Fibroblast of mammary gland (primary cell): ENCODE measurements at regions not wholly inside any gene's neighbourhood (a gene's known extent, or its start where the extent isn't known, plus 50 kb on each side); places are given as distances from the start of the nearest gene placed in this dataset.
"Not testable (repeated sequence)": the region's sequence is repeated elsewhere in the genome, so short reads cannot be mapped to it uniquely, and the experiment has no call there.

Source experiments
- DNase-seq: peaks from one replicate; pipeline ENCODE4 v3.0.0-alpha.2; 2010; ENCODE audit warnings: low read depth
- H3K4me3 ChIP-seq: 2 replicates; pipeline ENCODE4 v1.5.1; 2011; ENCODE audit warnings: low read depth, mild to moderate bottlenecking, low read length, moderate library complexity; ENCODE audit not compliant: control insufficient read depth
- CTCF ChIP-seq: conservative IDR thresholded peaks from 2 replicates; pipeline ENCODE4 v1.5.1; 2011; ENCODE audit warnings: low read depth, low read length, inconsistent platforms; ENCODE audit not compliant: control insufficient read depth, insufficient read depth

DNA sequence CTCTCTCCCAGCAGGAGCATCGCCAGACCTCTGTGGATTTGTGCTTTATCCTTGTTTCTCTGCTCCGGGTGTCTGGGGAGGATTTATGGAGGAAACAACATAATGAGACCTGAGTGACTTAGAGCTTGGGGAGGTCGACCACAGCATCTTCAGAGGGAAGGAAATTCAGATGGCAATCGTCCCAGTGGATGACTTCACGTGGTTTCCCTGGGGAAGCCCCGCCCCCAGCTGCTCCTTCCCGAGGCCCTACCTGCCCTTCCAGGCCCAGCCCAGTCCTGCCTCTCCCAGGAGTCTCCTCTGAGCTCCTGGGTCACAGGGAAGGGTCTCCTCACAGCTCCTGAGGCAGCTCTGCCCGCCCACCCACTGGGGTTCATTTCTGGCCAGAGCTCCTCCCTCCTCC is 430.3 kb upstream of the SULF2 start:
- no peak for TF ChIP-seq CTCF
- no peak overlapping the region for H3K4me3 ChIP-seq
- DNase-seq: no peak

GRCh38 chr20:48214601-48215000 is 429.3 kb upstream of the SULF2 start:
- no peak for DNase-seq
- H3K4me3 ChIP-seq: no peak overlapping the region
- TF ChIP-seq CTCF: no peak

- not testable (repeated sequence) for H3K4me3 ChIP-seq, DNase-seq
These were observed 428.4 kb upstream of the SULF2 start for GRCh38 chr20:48213635-48214034.

GRCh38 chr20:48212806-48213509 is 427.7 kb upstream of the SULF2 start:
- no peak for TF ChIP-seq CTCF
- DNase-seq: no peak
- H3K4me3 ChIP-seq: no peak overlapping the region

- H3K4me3 ChIP-seq: no peak overlapping the region
- no peak for TF ChIP-seq CTCF
- no peak for DNase-seq
These were observed 426.6 kb upstream of the SULF2 start for GRCh38 chr20:48211847-48212246.

DNA sequence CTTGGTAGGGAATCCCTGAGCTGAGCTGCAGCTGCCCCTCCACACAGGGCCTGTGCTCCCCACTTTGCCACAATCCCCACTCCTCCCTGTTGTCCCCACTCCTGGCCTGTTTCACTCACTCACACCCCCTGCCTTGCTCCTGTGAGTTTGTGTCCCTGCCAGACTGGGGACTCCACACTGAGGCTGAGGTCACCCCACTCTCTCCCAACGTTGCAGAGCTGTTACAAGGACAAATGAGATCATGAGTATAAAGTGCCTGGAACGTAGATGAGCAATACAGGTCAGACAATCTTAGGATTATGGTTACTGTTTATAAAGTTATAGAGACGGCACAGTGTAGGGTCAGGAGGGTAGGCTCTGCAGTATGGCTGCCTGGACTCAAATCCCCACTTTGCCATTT is 426.0 kb upstream of the SULF2 start:
- no peak for TF ChIP-seq CTCF
- H3K4me3 ChIP-seq: no peak overlapping the region
- DNase-seq: no peak

- DNase-seq: no peak
- TF ChIP-seq CTCF: no peak
- H3K4me3 ChIP-seq: no peak overlapping the region
These were observed 425.1 kb upstream of the SULF2 start for GRCh38 chr20:48210111-48211027.
